Epithelial cell of esophagus (primary cell): ENCODE measurements at regions not wholly inside any gene's neighbourhood (a gene's known extent, or its start where the extent isn't known, plus 50 kb on each side); places are given as distances from the start of the nearest gene placed in this dataset.
A peak's percentile ranks its signal among the peaks of the same experiment; 100 is the strongest.

ENCODE experiments used
- DNase-seq: peaks from one replicate; pipeline ENCODE4 v3.0.0; 2010; ENCODE audit warnings: low read depth
- H3K4me3 ChIP-seq: 2 replicates; pipeline ENCODE4 v1.5.1; 2011; ENCODE audit warnings: mild to moderate bottlenecking, low read length, control low read depth
- TF ChIP-seq, protein P1 (sequence below): IDR thresholded peaks from 2 replicates; pipeline ENCODE4 v1.5.1; 2011; ENCODE audit warnings: low read depth, mild to moderate bottlenecking, low read length, control low read depth, inconsistent platforms; ENCODE audit not compliant: insufficient read depth; ENCODE audit errors: missing control alignments

DNA sequence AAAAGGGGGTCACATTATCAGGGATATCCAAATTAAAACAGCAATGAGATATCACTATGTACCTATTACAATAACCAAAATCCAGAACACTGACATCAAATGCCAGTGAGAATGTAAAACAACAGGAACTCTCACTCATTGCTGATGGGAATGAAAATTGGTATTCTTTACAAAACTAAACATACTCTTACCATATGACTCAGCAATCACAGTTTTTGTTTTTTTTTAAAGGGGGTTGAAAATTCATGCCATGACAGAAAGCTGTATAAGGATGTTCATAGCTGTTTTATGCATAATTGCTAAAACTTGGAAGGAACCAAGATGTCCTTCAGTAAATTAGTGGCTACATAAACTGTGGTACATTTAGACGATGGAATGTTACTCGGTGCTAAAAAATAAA, 71.6 kb upstream of the SLITRK1 start:
- DNase-seq, result no peak
- TF ChIP-seq, protein P1, sequence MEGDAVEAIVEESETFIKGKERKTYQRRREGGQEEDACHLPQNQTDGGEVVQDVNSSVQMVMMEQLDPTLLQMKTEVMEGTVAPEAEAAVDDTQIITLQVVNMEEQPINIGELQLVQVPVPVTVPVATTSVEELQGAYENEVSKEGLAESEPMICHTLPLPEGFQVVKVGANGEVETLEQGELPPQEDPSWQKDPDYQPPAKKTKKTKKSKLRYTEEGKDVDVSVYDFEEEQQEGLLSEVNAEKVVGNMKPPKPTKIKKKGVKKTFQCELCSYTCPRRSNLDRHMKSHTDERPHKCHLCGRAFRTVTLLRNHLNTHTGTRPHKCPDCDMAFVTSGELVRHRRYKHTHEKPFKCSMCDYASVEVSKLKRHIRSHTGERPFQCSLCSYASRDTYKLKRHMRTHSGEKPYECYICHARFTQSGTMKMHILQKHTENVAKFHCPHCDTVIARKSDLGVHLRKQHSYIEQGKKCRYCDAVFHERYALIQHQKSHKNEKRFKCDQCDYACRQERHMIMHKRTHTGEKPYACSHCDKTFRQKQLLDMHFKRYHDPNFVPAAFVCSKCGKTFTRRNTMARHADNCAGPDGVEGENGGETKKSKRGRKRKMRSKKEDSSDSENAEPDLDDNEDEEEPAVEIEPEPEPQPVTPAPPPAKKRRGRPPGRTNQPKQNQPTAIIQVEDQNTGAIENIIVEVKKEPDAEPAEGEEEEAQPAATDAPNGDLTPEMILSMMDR, result no peak

DNA sequence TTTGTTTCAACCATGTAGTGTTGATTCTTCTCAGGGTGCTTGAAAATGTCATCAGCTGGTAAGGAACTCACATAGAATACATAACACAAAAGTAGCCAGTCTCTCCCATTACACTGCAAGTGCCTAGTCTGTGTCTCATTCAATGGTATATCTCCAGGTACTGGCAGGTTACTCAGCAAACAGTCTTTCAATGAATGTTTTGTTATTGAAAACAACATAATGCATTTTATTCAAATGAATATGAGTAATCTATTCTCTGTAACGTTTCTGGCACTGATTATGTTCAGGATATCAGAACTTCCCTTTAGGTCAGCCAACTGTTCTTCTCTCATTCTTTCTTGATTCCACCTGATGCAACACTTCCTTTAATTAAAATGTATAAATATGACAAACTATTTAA, 68.0 kb upstream of the SLITRK1 start:
- TF ChIP-seq, protein P1, result no peak
- DNase-seq, result peak; percentile 68
- H3K4me3 ChIP-seq, result no peak overlapping the region

More for the DNA sequence above, 71.6 kb upstream of the SLITRK1 start:
- H3K4me3 ChIP-seq, result no peak overlapping the region

DNA sequence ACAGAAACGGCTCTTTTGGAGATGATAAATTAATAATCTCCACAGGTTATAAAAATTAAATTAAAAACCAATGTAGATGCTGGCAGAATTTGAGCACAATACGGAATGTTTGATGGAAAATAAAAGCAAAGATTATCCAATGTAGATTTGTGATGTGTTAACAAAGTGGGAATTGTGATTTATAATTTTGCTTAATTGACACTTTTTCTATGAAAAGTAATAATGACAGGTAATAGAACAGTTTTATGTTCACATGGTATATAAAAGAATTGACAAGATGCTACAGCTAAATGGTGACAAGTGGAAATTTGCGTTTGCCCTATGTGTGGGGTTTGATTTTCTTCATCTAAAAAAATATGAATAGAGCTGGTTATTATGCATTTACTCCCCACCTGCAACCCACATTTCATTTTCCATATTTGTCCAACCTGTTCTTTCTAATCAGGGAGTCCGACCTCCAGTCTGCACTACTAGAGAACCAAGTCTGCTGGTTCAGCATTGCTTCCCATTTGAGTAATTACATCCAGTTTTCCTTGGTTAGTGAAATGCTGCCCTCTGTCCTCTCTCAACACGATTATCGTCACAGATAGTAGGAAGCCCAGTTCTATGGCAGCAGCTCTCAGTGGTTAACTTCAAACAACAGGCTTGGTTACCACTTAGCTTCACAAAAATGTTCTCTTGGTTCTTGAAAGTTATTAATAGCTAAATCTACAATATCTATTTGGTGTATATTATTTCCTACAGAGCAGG, 61.4 kb upstream of the SLITRK1 start:
- no peak overlapping the region for H3K4me3 ChIP-seq
- TF ChIP-seq, protein P1, result no peak
- DNase-seq, result no peak

DNA sequence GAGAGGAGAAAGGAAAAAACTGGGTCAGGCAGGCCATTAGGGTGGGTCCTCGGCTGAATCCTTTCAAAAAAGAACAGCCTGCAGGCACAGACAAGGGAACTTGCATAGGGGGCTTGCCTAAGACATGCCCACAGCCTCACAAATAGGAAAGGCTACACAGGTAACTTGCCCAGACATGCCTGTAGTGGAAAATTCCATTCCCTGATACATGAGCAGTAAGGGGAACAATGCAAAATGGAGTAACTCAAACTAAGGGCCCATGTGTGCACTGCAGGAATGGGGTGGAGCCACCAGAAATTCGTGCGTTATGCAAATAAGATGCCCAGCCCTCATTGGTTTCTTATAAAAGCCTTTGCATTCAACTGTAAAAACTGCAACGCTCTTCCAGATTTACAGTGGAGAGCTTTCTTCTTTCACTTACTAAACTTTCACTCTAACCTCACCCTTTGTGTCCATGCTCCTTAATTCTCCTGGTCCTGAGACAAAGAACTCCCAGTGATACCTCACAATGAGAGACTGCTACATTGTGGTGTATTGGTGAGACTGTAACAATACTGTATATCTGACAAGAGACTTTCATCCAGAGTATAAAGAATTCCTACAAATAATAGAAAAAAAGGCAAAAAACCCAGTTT, 59.5 kb upstream of the SLITRK1 start:
- no peak overlapping the region for H3K4me3 ChIP-seq
- DNase-seq, result peak; percentile 95
- TF ChIP-seq, protein P1, result no peak

DNA sequence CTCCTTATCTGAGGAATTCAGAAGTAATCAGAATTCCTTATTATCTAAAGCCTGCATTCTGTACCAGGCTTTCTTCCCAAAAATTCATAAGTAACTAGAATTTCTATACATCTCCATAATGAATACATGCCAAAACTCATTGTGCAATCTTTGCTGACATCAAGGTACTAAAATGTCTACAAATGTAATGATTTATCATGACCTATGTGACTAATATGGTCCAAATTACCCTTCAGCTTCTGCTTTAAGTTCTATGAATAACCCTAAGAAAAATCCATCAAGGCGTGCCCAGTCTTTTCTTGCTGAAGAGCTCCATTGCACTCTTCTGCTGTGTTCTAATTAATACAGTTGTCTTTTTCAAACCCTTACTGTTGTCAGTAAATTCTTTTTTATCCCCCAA, 58.5 kb upstream of the SLITRK1 start:
- no peak overlapping the region for H3K4me3 ChIP-seq
- DNase-seq, result peak; percentile 94
- TF ChIP-seq, protein P1, result no peak

DNA sequence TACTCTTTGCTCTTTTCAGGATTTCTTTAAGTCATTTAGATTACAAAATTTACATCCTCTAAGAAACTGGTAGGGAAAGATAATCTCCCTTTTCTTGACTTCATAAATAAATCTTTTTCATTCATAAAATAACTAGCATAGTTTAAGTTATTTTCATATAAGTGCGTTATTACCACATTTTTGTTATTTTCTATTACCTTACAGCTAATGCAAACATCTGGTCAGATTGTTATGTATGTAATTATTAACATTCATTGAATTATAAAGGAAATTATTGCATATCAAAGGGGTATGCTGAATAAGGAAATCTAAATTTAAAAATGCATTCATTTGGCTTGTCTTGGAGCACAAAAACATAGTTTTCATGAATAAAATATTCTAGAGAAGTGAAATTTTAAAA, 55.3 kb upstream of the SLITRK1 start:
- TF ChIP-seq, protein P1, result no peak
- no peak overlapping the region for H3K4me3 ChIP-seq
- no peak for DNase-seq

DNA sequence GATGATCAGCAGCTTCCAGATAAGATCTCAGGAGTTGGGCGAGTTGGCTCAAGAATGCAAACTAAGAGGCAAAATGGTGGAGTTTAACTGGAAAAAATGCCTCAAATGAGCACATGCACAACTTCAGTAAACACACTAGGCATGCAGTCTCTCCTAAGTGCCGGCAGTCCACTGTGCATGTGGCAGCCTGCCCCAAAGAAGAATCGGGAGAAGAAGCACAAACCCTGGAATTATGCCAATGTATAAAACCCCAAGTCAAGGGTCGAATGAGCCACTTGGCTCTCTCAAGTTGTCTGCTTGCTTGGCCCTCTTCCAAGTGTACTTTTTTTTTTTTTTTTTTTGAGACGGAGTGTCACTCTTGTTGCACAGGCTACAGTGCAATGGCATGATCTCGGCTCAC, 53.3 kb upstream of the SLITRK1 start:
- no peak overlapping the region for H3K4me3 ChIP-seq
- TF ChIP-seq, protein P1, result no peak
- peak; percentile 68 for DNase-seq
